ENCODE measurements at regions not wholly inside any gene's neighbourhood (a gene's known extent, or its start where the extent isn't known, plus 50 kb on each side); places are given as distances from the start of the nearest gene placed in this dataset.

DNA sequence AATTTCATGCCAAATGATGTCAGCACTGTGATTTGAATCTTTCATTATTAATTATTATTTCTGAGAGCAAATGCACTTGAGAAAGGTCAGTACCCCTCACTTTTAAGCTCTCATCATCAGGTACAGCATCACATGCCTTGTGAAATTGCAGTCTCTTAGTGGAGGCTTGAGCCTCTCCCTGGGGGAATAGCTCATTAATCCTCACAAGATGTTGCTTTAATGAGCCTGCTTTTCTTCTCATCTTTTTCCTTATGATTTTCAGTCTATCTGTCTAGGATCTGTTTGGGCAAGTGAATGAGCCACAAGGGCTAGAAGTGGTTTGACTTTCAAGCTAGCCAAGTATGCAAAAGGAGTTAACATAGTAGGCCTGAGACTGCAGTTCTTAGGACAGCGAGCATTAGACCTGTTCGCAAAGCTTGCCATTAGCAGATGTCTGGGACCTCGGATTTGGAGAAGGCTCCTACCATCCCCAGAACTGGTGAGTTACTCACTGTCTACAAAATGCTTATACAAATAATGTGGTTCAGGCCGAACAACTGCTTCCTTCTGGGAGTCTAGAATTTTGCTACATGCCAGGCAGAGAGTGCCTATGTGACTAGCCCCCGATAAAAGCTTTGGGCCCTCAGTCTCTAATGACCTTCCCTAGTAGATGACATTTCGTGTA is 174.5 kb downstream of the IL15 start:
- H3K4me3 ChIP-seq, result no peak overlapping the region
- intact Hi-C loops (cut with DNase I, micrococcal nuclease), result no loop called here
- TF ChIP-seq CTCF (IDR thresholded peaks at IDR 0.05), result no peak
- H3K4me1 ChIP-seq (ENCODE audit: low read depth), result no peaks in the 10 kb centered on the region
- no peaks in the 10 kb centered on the region for H3K9me3 ChIP-seq
- no peak for DNase-seq
- no peaks in the 10 kb centered on the region for H3K36me3 ChIP-seq (ENCODE audit: low read depth)
- no peak for ATAC-seq

GRCh38 chr4:141812158-141812557 is 175.8 kb downstream of the IL15 start:
- TF ChIP-seq CTCF (IDR thresholded peaks at IDR 0.05), result no peak
- Histone ChIP-seq H3K9me3 (no peaks in the 10 kb centered on the region), H3K36me3 (ENCODE audit: low read depth) (no peaks in the 10 kb centered on the region), H3K4me3 (no peak overlapping the region), H3K4me1 (ENCODE audit: low read depth) (no peaks in the 10 kb centered on the region)
- intact Hi-C loops (cut with DNase I, micrococcal nuclease), result no loop called here
- ATAC-seq, result no peak
- DNase-seq, result no peak

- TF ChIP-seq CTCF (IDR thresholded peaks at IDR 0.05), result no peak
- ATAC-seq, result no peak
- intact Hi-C loops (cut with DNase I, micrococcal nuclease), result no loop called here
- Histone ChIP-seq H3K36me3 (ENCODE audit: low read depth) (no peaks in the 10 kb centered on the region), H3K4me1 (ENCODE audit: low read depth) (no peaks in the 10 kb centered on the region), H3K4me3 (no peak overlapping the region), H3K9me3 (no peaks in the 10 kb centered on the region)
- no peak for DNase-seq
Measured at GRCh38 chr4:141814499-141814898, 178.1 kb downstream of the IL15 start.

- ATAC-seq, result no peak
- Histone ChIP-seq H3K9me3 (no peaks in the 10 kb centered on the region), H3K4me1 (ENCODE audit: low read depth) (no peaks in the 10 kb centered on the region), H3K36me3 (ENCODE audit: low read depth) (no peaks in the 10 kb centered on the region), H3K4me3 (no peak overlapping the region)
- intact Hi-C loops (cut with DNase I, micrococcal nuclease), result no loop called here
- DNase-seq, result no peak
- TF ChIP-seq CTCF (IDR thresholded peaks at IDR 0.05), result no peak
Measured at GRCh38 chr4:141815646-141816045, 179.3 kb downstream of the IL15 start.

DNA sequence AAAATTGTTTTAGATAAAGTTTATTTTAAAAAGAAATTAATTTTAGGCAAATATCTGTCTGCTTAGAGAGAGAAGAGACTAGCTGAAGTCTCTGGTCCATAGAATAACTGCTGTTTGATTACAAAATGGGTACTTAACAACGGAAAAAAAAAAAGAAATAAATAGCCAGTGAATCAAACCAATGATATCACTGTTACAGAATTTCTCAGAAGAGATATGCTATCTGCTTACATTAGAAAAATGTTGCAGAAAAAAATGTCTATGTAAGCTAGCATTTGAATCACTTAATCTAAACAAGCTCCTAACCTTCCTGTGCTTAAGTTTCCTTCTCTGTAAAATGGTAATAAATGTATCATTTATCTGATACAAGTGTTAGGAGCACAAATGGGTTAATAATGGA is 189.9 kb downstream of the IL15 start:
- ATAC-seq, result no peak
- DNase-seq, result no peak
- Histone ChIP-seq H3K9me3 (no peaks in the 10 kb centered on the region), H3K36me3 (ENCODE audit: low read depth) (no peaks in the 10 kb centered on the region), H3K4me1 (ENCODE audit: low read depth) (no peaks in the 10 kb centered on the region), H3K4me3 (no peak overlapping the region)
- TF ChIP-seq CTCF (IDR thresholded peaks at IDR 0.05), result no peak
- intact Hi-C loops (cut with DNase I, micrococcal nuclease), result no loop called here

DNA sequence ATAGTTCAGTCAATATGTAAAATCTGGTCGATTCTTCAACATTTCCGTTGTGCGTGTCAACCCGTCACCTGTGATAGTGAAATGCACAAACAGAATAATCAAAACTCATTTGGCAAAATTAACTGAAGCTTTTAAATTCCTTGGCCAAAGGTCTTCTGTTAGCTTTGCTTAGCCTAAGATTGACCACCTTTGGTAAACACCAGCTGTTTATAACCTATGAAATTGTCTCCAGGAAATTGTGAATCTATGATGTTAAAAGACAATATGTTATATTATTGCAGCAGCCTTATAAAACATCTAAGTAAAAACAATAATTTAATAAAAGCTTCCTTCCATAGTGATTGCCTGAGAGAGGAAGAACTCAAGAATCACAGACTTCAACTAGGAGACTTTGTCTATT is 196.8 kb downstream of the IL15 start:
- no peak for TF ChIP-seq CTCF (IDR thresholded peaks at IDR 0.05)
- no peak overlapping the region for H3K4me3 ChIP-seq
- H3K9me3 ChIP-seq, result no peaks in the 10 kb centered on the region
- ATAC-seq (peak; percentile 83), DNase-seq (no peak)
- H3K4me1 ChIP-seq (ENCODE audit: low read depth), result no peaks in the 10 kb centered on the region
- no peaks in the 10 kb centered on the region for H3K36me3 ChIP-seq (ENCODE audit: low read depth)
- intact Hi-C loops (cut with DNase I, micrococcal nuclease), result no loop called here
